Progenitor cell of endocrine pancreas (in vitro differentiated cells): ENCODE measurements at regions not wholly inside any gene's neighbourhood (a gene's known extent, or its start where the extent isn't known, plus 50 kb on each side); places are given as distances from the start of the nearest gene placed in this dataset.
A peak's percentile ranks its signal among the peaks of the same experiment; 100 is the strongest.

Experiments used
- DNase-seq: peaks from one replicate; pipeline ENCODE4 v3.0.0; 2021; ENCODE audit warnings: low spot score; ENCODE audit not compliant: unreplicated experiment
- H3K27ac Mint-ChIP-seq: 2 replicates; pipeline ENCODE4 v1.8.0; 2021; ENCODE audit warnings: mild to moderate bottlenecking, moderate library complexity, mixed read lengths
- H3K27me3 Mint-ChIP-seq: 2 replicates; pipeline ENCODE4 v1.8.0; 2021; ENCODE audit warnings: mixed read lengths
- H3K36me3 Mint-ChIP-seq: 2 replicates; pipeline ENCODE4 v1.8.0; 2022; ENCODE audit warnings: mixed read lengths; ENCODE audit not compliant: insufficient read depth
- H3K4me1 Mint-ChIP-seq: 2 replicates; pipeline ENCODE4 v1.8.0; 2021; ENCODE audit warnings: low read depth, mixed read lengths
- H3K4me3 Mint-ChIP-seq: 2 replicates; pipeline ENCODE4 v1.8.0; 2021; ENCODE audit warnings: low read depth, mild to moderate bottlenecking, moderate library complexity, mixed read lengths
- H3K9me3 Mint-ChIP-seq: 2 replicates; pipeline ENCODE4 v1.8.0; 2021; ENCODE audit warnings: low read depth, mixed read lengths
- TF ChIP-seq, protein P1 (sequence below): fragments of 200-600 bp; sonication (generic); IDR thresholded peaks from one replicate; pipeline ENCODE4 v1.5.0; 2021; ENCODE audit warnings: antibody characterized with exemption, mild to moderate bottlenecking; ENCODE audit not compliant: unreplicated experiment

DNA sequence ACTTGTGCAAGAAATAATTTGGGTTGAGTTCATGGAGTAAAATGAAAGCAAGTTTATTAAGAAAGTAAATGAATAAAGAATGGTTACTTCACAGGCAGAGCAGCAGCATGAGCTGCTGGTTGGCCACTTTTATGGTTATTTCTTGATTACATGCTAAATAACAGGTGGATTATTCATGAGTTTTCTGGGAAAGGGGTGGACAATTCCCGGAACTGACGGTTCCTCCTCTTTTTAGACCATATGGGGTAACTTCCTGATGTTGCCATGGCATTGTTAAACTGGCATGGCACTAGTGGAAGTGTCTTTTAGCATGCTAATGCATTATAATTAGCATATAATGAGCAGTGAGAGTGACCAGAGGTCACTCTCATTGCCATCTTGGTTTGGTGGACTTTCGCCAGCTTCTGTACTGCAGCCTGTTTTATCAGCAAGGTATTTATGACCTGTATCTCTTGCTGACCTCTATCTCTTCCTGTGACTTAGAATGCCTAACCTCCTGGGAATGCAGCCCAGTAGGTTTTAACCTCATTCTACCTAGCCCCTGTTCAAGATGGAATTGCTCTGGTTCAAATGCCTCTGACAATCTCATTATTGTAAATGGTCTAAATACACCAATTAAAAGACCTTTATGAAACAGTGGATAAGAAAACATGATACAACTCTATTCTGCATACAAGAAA, 114.1 kb upstream of the FIGN start:
- Mint-ChIP-seq H3K4me3 (no peak overlapping the region), H3K4me1 (no peaks in the 10 kb centered on the region), H3K36me3 (no peaks in the 10 kb centered on the region), H3K9me3 (no peaks in the 10 kb centered on the region), H3K27ac (peak overlapping the region; percentile 8), H3K27me3 (no peaks in the 10 kb centered on the region)
- no peak for DNase-seq
- TF ChIP-seq, protein P1, sequence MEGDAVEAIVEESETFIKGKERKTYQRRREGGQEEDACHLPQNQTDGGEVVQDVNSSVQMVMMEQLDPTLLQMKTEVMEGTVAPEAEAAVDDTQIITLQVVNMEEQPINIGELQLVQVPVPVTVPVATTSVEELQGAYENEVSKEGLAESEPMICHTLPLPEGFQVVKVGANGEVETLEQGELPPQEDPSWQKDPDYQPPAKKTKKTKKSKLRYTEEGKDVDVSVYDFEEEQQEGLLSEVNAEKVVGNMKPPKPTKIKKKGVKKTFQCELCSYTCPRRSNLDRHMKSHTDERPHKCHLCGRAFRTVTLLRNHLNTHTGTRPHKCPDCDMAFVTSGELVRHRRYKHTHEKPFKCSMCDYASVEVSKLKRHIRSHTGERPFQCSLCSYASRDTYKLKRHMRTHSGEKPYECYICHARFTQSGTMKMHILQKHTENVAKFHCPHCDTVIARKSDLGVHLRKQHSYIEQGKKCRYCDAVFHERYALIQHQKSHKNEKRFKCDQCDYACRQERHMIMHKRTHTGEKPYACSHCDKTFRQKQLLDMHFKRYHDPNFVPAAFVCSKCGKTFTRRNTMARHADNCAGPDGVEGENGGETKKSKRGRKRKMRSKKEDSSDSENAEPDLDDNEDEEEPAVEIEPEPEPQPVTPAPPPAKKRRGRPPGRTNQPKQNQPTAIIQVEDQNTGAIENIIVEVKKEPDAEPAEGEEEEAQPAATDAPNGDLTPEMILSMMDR = no peak

DNA sequence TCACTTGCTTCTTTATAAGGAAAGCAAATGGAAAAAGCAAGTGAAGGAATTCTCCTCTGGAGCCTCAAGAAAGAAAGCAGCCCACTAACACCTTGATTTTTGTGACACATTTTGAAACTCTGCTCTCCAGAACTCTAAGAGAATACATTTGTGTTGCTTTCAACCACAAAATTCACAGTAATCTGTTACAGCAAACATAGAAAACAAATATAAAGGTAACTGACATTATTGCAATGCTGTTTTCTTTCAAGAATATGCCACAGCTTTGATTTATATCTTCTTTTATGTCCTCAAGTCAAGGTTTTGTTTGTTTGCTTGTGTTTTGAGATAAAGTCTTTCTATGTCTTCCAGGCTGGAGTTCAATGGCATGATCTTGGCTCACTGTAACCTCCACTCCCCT, 103.1 kb upstream of the FIGN start:
- Mint-ChIP-seq H3K27me3 (no peaks in the 10 kb centered on the region), H3K36me3 (no peaks in the 10 kb centered on the region)

DNA sequence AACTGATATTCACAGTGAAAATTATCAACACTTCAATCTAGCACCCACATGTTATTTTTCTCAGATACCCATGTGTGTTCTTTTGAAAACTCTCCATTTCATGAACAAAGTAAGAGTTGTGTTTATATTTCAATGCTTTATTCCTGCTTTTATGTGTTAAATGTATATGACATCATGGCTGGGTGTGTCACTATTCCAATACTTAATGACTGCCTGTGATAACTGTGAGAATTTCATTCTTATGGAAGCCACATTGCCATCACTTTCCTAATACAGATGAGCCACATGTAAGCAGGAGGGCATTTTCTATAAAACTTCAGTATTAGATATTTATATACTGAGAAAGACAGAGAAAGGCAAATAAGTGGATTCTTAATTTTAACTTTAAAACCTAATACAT, 100.4 kb upstream of the FIGN start:
- Mint-ChIP-seq H3K27ac (no peak overlapping the region), H3K27me3 (no peaks in the 10 kb centered on the region), H3K4me3 (no peak overlapping the region), H3K9me3 (no peaks in the 10 kb centered on the region), H3K4me1 (peaks cover 7% of the 10 kb centered on the region), H3K36me3 (no peaks in the 10 kb centered on the region)
- no peak for DNase-seq
- TF ChIP-seq, protein P1 = no peak

More for the DNA sequence above, 103.1 kb upstream of the FIGN start:
- DNase-seq = no peak
- Mint-ChIP-seq H3K4me3 (no peak overlapping the region), H3K4me1 (peaks cover 7% of the 10 kb centered on the region), H3K27ac (peak overlapping the region; percentile 49), H3K9me3 (peaks cover 2% of the 10 kb centered on the region)
- TF ChIP-seq, protein P1 = no peak

DNA sequence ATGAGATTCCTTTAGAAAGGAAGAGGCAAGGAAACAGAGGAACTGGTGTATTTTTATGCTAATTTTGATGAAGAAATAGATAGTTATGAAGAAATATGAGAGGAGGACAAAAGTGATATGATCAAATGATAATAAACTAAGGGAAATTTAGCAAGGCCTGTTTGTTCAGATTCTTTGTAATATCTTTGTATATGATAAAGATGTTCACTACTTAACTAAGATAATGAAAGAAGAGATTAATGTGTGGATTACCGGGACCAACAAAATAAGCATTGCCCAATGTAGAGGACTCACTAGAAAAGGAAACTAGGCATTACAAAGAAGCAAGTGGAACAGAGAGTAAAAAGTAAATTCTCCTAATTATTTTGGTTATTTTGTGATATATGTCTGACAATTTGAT, 99.0 kb upstream of the FIGN start:
- no peak overlapping the region for H3K27ac Mint-ChIP-seq
- no peak overlapping the region for H3K4me3 Mint-ChIP-seq
- no peaks in the 10 kb centered on the region for H3K9me3 Mint-ChIP-seq
- TF ChIP-seq, protein P1 = no peak
- no peaks in the 10 kb centered on the region for H3K27me3 Mint-ChIP-seq
- no peak for DNase-seq
- peaks cover 7% of the 10 kb centered on the region for H3K4me1 Mint-ChIP-seq
- H3K36me3 Mint-ChIP-seq = no peaks in the 10 kb centered on the region

DNA sequence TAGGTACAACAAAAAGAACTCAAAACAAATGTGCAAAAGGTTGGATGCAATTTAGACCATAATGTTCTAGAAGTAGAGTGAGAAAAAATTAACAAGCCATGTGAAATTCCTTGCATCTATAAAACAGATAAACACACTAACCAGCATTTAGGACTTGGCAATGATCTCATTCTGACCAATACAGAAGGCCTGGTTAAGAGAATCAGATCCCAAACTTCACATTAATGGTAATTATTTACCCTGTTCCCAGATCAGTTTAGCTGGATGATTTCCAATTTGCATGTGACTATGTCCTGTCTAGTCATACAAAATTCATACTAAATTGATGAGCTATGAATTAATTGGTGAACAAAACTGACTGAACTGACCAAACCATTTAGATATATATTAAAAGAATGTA, 98.4 kb upstream of the FIGN start:
- Mint-ChIP-seq H3K27me3 (peaks cover 5% of the 10 kb centered on the region), H3K36me3 (no peaks in the 10 kb centered on the region), H3K9me3 (peaks cover 5% of the 10 kb centered on the region), H3K4me3 (no peak overlapping the region), H3K4me1 (peaks cover 5% of the 10 kb centered on the region), H3K27ac (no peak overlapping the region)
- no peak for DNase-seq
- TF ChIP-seq, protein P1 = no peak
